H1 (cell line): ENCODE measurements at regions not wholly inside any gene's neighbourhood (a gene's known extent, or its start where the extent isn't known, plus 50 kb on each side); places are given as distances from the start of the nearest gene placed in this dataset.
A peak's percentile ranks its signal among the peaks of the same experiment; 100 is the strongest.

Source experiments
- CTCF ChIA-PET: fragments of 300-600 bp; sonication (Branson Sonifier 250); formaldehyde crosslinking; loops from one replicate; lab custom pipeline; 2021; ENCODE audit not compliant: partially characterized antibody; lab: Charles Lee
- POLR2A ChIA-PET: fragments of 300-600 bp; sonication (Branson Sonifier 250); formaldehyde crosslinking; loops from one replicate; lab custom pipeline; 2021; ENCODE audit warnings: inconsistent platforms; ENCODE audit not compliant: partially characterized antibody; lab: Charles Lee
- DNase-seq, 2 experiments: peaks; one replicate each; pipeline versions ENCODE4 v3.0.0 to v3.0.0-alpha.2; 2010 to 2022; ENCODE audit warnings: low spot score in 2 of 2, low read depth in 1 of 2, mixed read lengths in 1 of 2
- FAIRE-seq: peaks from 2 replicates; lab custom pipeline; 2011; peaks lifted over from hg19 to GRCh38; lab: Jason Lieb, UNC
- H2AFZ ChIP-seq: 2 replicates; pipeline ENCODE4 v1.8.1; 2012; ENCODE audit warnings: low read length, inconsistent platforms
- H2AK5ac ChIP-seq: 2 replicates; pipeline ENCODE4 v1.6.1; 2013; ENCODE audit warnings: low read depth, low read length
- H2BK120ac ChIP-seq: replicated peaks from 2 replicates; pipeline ENCODE3; 2013; ENCODE audit warnings: low read depth, low read length, inconsistent platforms
- H2BK12ac ChIP-seq: 2 replicates; pipeline ENCODE4 v1.6.1; 2013; ENCODE audit warnings: low read depth, low read length
- H2BK15ac ChIP-seq: 2 replicates; pipeline ENCODE4 v1.6.1; 2013; ENCODE audit warnings: low read length
- H2BK20ac ChIP-seq: 2 replicates; pipeline ENCODE4 v1.6.1; 2013; ENCODE audit warnings: low read length
- H2BK5ac ChIP-seq: 2 replicates; pipeline ENCODE4 v1.6.1; 2013; ENCODE audit warnings: low read depth, low read length
- H3K14ac ChIP-seq: 2 replicates; pipeline ENCODE4 v1.6.1; 2013; ENCODE audit warnings: inconsistent platforms; ENCODE audit not compliant: insufficient read length
- H3K18ac ChIP-seq: 2 replicates; pipeline ENCODE4 v1.6.1; 2013; ENCODE audit warnings: low read length; ENCODE audit errors: extremely low read depth
- H3K23ac ChIP-seq: 2 replicates; pipeline ENCODE4 v1.6.1; 2013; ENCODE audit warnings: inconsistent platforms; ENCODE audit not compliant: insufficient read length
- H3K23me2 ChIP-seq: 2 replicates; pipeline ENCODE4 v1.6.1; 2013; ENCODE audit warnings: low read depth, low read length
- H3K27ac ChIP-seq: 2 replicates; pipeline ENCODE4 v1.6.1; 2011; ENCODE audit warnings: low read depth, low read length, inconsistent platforms
- H3K27me3 ChIP-seq, 4 experiments: replicated peaks in 1 of 4; 1 replicate in 1 of 4; 2 replicates in 3 of 4; pipeline versions ENCODE4 v1.6.1 to v1.8.1; 2011 to 2013; ENCODE audit warnings: low read length in 3 of 4, mild to moderate bottlenecking in 3 of 4, inconsistent platforms in 2 of 4, mixed read lengths in 2 of 4, moderate library complexity in 1 of 4; ENCODE audit not compliant: control insufficient read depth in 3 of 4, insufficient read depth in 3 of 4; ENCODE audit errors: extremely low read depth in 1 of 4
- H3K36me3 ChIP-seq, 4 experiments: 2 replicates each; pipeline versions ENCODE4 v1.6.1 to v1.8.1; 2011 to 2013; ENCODE audit warnings: mild to moderate bottlenecking in 4 of 4, low read length in 3 of 4, moderate library complexity in 2 of 4, control low read depth in 1 of 4, inconsistent platforms in 1 of 4; ENCODE audit not compliant: insufficient read depth in 4 of 4, control insufficient read depth in 2 of 4
- H3K4ac ChIP-seq: replicated peaks from 2 replicates; pipeline ENCODE3; 2013; ENCODE audit warnings: low read length, low read depth, mixed read lengths, inconsistent platforms; ENCODE audit not compliant: insufficient read length
- H3K4me1 ChIP-seq, 4 experiments: replicated peaks in 1 of 4; 1 replicate in 1 of 4; 2 replicates in 3 of 4; pipeline versions ENCODE4 v1.6.1 to v1.8.1; 2011 to 2013; ENCODE audit warnings: low read length in 3 of 4, inconsistent platforms in 2 of 4, mixed read lengths in 1 of 4; ENCODE audit not compliant: insufficient read depth in 4 of 4, control insufficient read depth in 3 of 4
- H3K4me2 ChIP-seq, 2 experiments: 2 replicates each; pipeline versions ENCODE4 v1.6.1 to v1.8.1; 2011 to 2013; ENCODE audit warnings: low read depth in 2 of 2, low read length in 2 of 2, control low read depth in 1 of 2, inconsistent platforms in 1 of 2, mild to moderate bottlenecking in 1 of 2; ENCODE audit not compliant: insufficient read depth in 1 of 2
- H3K4me3 ChIP-seq, 4 experiments: fragments of 200-600, 300-600 bp in 1 of 4; sonication (generic), shearing (Covaris generic), sonication (Bioruptor Twin) in 1 of 4; 2 replicates each; pipeline versions ENCODE4 v1.5.1 to v1.8.1; 2011 to 2016; ENCODE audit warnings: low read length in 4 of 4, low read depth in 3 of 4, control low read depth in 2 of 4, inconsistent platforms in 2 of 4, mild to moderate bottlenecking in 2 of 4, mixed read lengths in 1 of 4, moderate library complexity in 1 of 4; ENCODE audit not compliant: insufficient read depth in 2 of 4; ENCODE audit errors: extremely low read depth in 1 of 4
- H3K56ac ChIP-seq: replicated peaks from 2 replicates; pipeline ENCODE3; 2013; ENCODE audit warnings: low read depth, mild to moderate bottlenecking, mixed read lengths, low read length, inconsistent platforms; ENCODE audit not compliant: insufficient read length
- H3K79me1 ChIP-seq: 2 replicates; pipeline ENCODE4 v1.6.1; 2013; ENCODE audit warnings: low read depth, low read length, control low read depth
- H3K79me2 ChIP-seq, 2 experiments: 2 replicates each; pipeline versions ENCODE4 v1.6.1 to v1.8.1; 2012 to 2013; ENCODE audit warnings: low read length in 2 of 2, mild to moderate bottlenecking in 2 of 2, inconsistent platforms in 1 of 2; ENCODE audit not compliant: insufficient read depth in 2 of 2, control insufficient read depth in 1 of 2
- H3K9ac ChIP-seq, 4 experiments: replicated peaks in 1 of 4; 1 replicate in 1 of 4; 2 replicates in 3 of 4; pipeline versions ENCODE4 v1.6.1 to v1.8.1; 2011 to 2013; ENCODE audit warnings: low read depth in 3 of 4, low read length in 3 of 4, control low read depth in 2 of 4, mild to moderate bottlenecking in 2 of 4, moderate library complexity in 2 of 4, inconsistent platforms in 1 of 4; ENCODE audit errors: extremely low read depth in 1 of 4
- H3K9me3 ChIP-seq, 2 experiments: 2 replicates each; pipeline versions ENCODE4 v1.6.1 to v1.8.1; 2012 to 2013; ENCODE audit warnings: mild to moderate bottlenecking in 2 of 2, moderate library complexity in 2 of 2, control low read depth in 1 of 2, inconsistent platforms in 1 of 2, low read depth in 1 of 2, low read length in 1 of 2, mixed read lengths in 1 of 2; ENCODE audit not compliant: insufficient read depth in 2 of 2
- H4K20me1 ChIP-seq, 2 experiments: replicated peaks in 1 of 2; 2 replicates each; pipeline versions ENCODE3 to v1.8.1; 2011 to 2013; ENCODE audit warnings: inconsistent platforms in 2 of 2, low read length in 2 of 2, mild to moderate bottlenecking in 1 of 2; ENCODE audit not compliant: insufficient read depth in 2 of 2, control insufficient read depth in 1 of 2
- H4K5ac ChIP-seq: 2 replicates; pipeline ENCODE4 v1.6.1; 2013; ENCODE audit warnings: low read length, low read depth, mixed read lengths, inconsistent platforms; ENCODE audit not compliant: insufficient read length
- H4K8ac ChIP-seq: 2 replicates; pipeline ENCODE4 v1.8.0; 2013; ENCODE audit warnings: mild to moderate bottlenecking, moderate library complexity, low read length, inconsistent platforms; ENCODE audit not compliant: insufficient read depth; ENCODE audit errors: extremely low read depth
- H4K91ac ChIP-seq: replicated peaks from 2 replicates; pipeline ENCODE3; 2013; ENCODE audit warnings: low read length, mixed read lengths, inconsistent platforms; ENCODE audit not compliant: insufficient read length
- ASH2L ChIP-seq: fragments of 200-600, 300-600 bp; sonication (generic); IDR thresholded peaks from one replicate; pipeline ENCODE4 v1.7.1; 2017; ENCODE audit warnings: low read length
- CEBPB ChIP-seq: IDR thresholded peaks from 2 replicates; pipeline ENCODE4 v1.6.1; 2012; ENCODE audit warnings: low read depth, low read length
- WGBS, 2 experiments: shearing (Covaris generic) in 1 of 2; methylation state at CpG; one replicate each; pipeline versions ENCODE4 v1.1.6 to v1.1.7; 2013 to 2015; ENCODE audit warnings: low lambda C conversion rate in 2 of 2, mixed read lengths in 2 of 2, inconsistent platforms in 1 of 2, low coverage in 1 of 2, missing lambda C conversion rate in 1 of 2; ENCODE audit not compliant: insufficient replicate concordance in 2 of 2, insufficient coverage in 1 of 2, insufficient read length in 1 of 2; ENCODE audit errors: extremely low coverage in 1 of 2, missing lambda C conversion rate in 1 of 2; 5-methylcytosine and 5-hydroxymethylcytosine counted together
- TF ChIP-seq, protein P1 (sequence below): IDR thresholded peaks from 2 replicates; pipeline ENCODE4 v1.6.1; 2012; ENCODE audit warnings: low read length, inconsistent platforms

- no peak overlapping the region for H3K18ac ChIP-seq
- H2BK5ac ChIP-seq, result no peak overlapping the region
- no peaks in the 10 kb centered on the region for H3K9me3 ChIP-seq
- H3K4me2 ChIP-seq, result no peak overlapping the region
- no peak overlapping the region for H3K9ac ChIP-seq
- 94% methylated on average over 11 of the region's 11 CpGs; no CpG with 5 or more reads in 1 of the 2 experiments for WGBS, 2 experiments
- H3K4me1 ChIP-seq, result peaks cover 0 to 6% (median 2%) of the 10 kb centered on the region in 4 experiments; a peak in 4 of 7 replicates
- no peaks in the 10 kb centered on the region for H3K79me1 ChIP-seq
- no peak overlapping the region for H2BK20ac ChIP-seq
- CTCF ChIA-PET, result no interaction called here
- no peak overlapping the region for H2BK15ac ChIP-seq
- H4K20me1 ChIP-seq, result no peaks in the 10 kb centered on the region
- H2BK12ac ChIP-seq, result no peak overlapping the region
- POLR2A ChIA-PET, result no interaction called here
- DNase-seq, result no peak
- H2AK5ac ChIP-seq, result no peak overlapping the region
- no peak overlapping the region for H3K4ac ChIP-seq
- no peak overlapping the region for H3K27ac ChIP-seq
- no peaks in the 10 kb centered on the region for H3K23me2 ChIP-seq
- FAIRE-seq, result no peak
- H3K79me2 ChIP-seq, result no peaks in the 10 kb centered on the region
- H3K56ac ChIP-seq, result no peak overlapping the region
- H3K23ac ChIP-seq, result no peak overlapping the region
- no peaks in the 10 kb centered on the region for H3K27me3 ChIP-seq
- H4K91ac ChIP-seq, result no peak overlapping the region
- no peak overlapping the region for H3K4me3 ChIP-seq
- H4K5ac ChIP-seq, result no peak overlapping the region
- no peak overlapping the region for H2BK120ac ChIP-seq
- H2AFZ ChIP-seq, result peak overlapping the region; percentile 46; the same call in 1 of the 2 replicates
- H3K14ac ChIP-seq, result no peak overlapping the region
- no peak overlapping the region for H4K8ac ChIP-seq
- H3K36me3 ChIP-seq, result no peaks in the 10 kb centered on the region
- TF ChIP-seq ASH2L (no peak), CEBPB (no peak)
- TF ChIP-seq, protein P1, sequence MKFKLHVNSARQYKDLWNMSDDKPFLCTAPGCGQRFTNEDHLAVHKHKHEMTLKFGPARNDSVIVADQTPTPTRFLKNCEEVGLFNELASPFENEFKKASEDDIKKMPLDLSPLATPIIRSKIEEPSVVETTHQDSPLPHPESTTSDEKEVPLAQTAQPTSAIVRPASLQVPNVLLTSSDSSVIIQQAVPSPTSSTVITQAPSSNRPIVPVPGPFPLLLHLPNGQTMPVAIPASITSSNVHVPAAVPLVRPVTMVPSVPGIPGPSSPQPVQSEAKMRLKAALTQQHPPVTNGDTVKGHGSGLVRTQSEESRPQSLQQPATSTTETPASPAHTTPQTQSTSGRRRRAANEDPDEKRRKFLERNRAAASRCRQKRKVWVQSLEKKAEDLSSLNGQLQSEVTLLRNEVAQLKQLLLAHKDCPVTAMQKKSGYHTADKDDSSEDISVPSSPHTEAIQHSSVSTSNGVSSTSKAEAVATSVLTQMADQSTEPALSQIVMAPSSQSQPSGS, result no peak
Measured at GRCh38 chr2:180191432-180192124, 184.5 kb upstream of the CWC22 start.
